Mesendoderm (in vitro differentiated cells): ENCODE measurements at regions not wholly inside any gene's neighbourhood (a gene's known extent, or its start where the extent isn't known, plus 50 kb on each side); places are given as distances from the start of the nearest gene placed in this dataset.

Experiments
- DNase-seq: peaks from one replicate; pipeline ENCODE4 v3.0.0; 2013
- H2AK5ac ChIP-seq: 2 replicates; pipeline ENCODE4 v1.6.1; 2013; ENCODE audit warnings: low read length, inconsistent platforms
- H2BK120ac ChIP-seq: 2 replicates; pipeline ENCODE4 v1.6.1; 2013; ENCODE audit warnings: low read depth, mild to moderate bottlenecking, low read length, moderate library complexity, mixed read lengths
- H2BK15ac ChIP-seq: replicated peaks from 2 replicates; pipeline ENCODE4 v1.6.1; 2013; ENCODE audit warnings: low read depth, mild to moderate bottlenecking, moderate library complexity
- H2BK5ac ChIP-seq: 2 replicates; pipeline ENCODE4 v1.6.1; 2013; ENCODE audit warnings: low read length, inconsistent platforms
- H3K18ac ChIP-seq: 2 replicates; pipeline ENCODE4 v1.6.1; 2013; ENCODE audit warnings: mild to moderate bottlenecking, low read length, mixed read lengths
- H3K23ac ChIP-seq: one replicate; pipeline ENCODE4 v1.6.1; 2013; ENCODE audit warnings: low read length
- H3K27ac ChIP-seq: 2 replicates; pipeline ENCODE4 v1.5.1; 2013; ENCODE audit warnings: low read depth, mild to moderate bottlenecking, inconsistent platforms, low read length, moderate library complexity
- H3K27me3 ChIP-seq: 2 replicates; pipeline ENCODE4 v1.6.1; 2013; ENCODE audit warnings: low read length, control low read depth, mild to moderate bottlenecking, inconsistent platforms; ENCODE audit not compliant: insufficient read depth, poor library complexity
- H3K36me3 ChIP-seq: 2 replicates; pipeline ENCODE4 v1.6.1; 2013; ENCODE audit warnings: low read length, inconsistent platforms; ENCODE audit not compliant: control insufficient read depth, insufficient read depth
- H3K4ac ChIP-seq: one replicate; pipeline ENCODE4 v1.6.1; 2013; ENCODE audit warnings: low read depth, mild to moderate bottlenecking, low read length, moderate library complexity
- H3K4me1 ChIP-seq: 2 replicates; pipeline ENCODE4 v1.6.1; 2013; ENCODE audit warnings: low read depth, low read length, inconsistent platforms; ENCODE audit not compliant: control insufficient read depth
- H3K4me2 ChIP-seq: 2 replicates; pipeline ENCODE4 v1.6.1; 2013; ENCODE audit warnings: low read length
- H3K4me3 ChIP-seq: 2 replicates; pipeline ENCODE4 v1.5.1; 2013; ENCODE audit warnings: mild to moderate bottlenecking, low read length
- H3K56ac ChIP-seq: one replicate; pipeline ENCODE4 v1.6.1; 2013; ENCODE audit warnings: low read length
- H3K79me1 ChIP-seq: 2 replicates; pipeline ENCODE4 v1.6.1; 2013; ENCODE audit warnings: low read length, inconsistent platforms
- H3K79me2 ChIP-seq: 2 replicates; pipeline ENCODE4 v1.6.1; 2013; ENCODE audit warnings: mild to moderate bottlenecking, low read length; ENCODE audit not compliant: control insufficient read depth, insufficient read depth
- H3K9ac ChIP-seq: 2 replicates; pipeline ENCODE4 v1.6.1; 2013; ENCODE audit warnings: low read length, inconsistent platforms
- H4K5ac ChIP-seq: one replicate; pipeline ENCODE4 v1.6.1; 2013; ENCODE audit warnings: low read length
- H4K8ac ChIP-seq: one replicate; pipeline ENCODE4 v1.6.1; 2013; ENCODE audit warnings: low read depth, mild to moderate bottlenecking, control low read depth, low read length, moderate library complexity
- WGBS: extraction: QIAGEN DNeasy Blood & Tissue Kit; methylation state at CpG from one replicate; pipeline ENCODE4 v1.1.7; 2013; ENCODE audit warnings: low lambda C conversion rate, missing lambda C conversion rate; ENCODE audit not compliant: insufficient coverage; ENCODE audit errors: extremely low coverage; 5-methylcytosine and 5-hydroxymethylcytosine counted together

DNA sequence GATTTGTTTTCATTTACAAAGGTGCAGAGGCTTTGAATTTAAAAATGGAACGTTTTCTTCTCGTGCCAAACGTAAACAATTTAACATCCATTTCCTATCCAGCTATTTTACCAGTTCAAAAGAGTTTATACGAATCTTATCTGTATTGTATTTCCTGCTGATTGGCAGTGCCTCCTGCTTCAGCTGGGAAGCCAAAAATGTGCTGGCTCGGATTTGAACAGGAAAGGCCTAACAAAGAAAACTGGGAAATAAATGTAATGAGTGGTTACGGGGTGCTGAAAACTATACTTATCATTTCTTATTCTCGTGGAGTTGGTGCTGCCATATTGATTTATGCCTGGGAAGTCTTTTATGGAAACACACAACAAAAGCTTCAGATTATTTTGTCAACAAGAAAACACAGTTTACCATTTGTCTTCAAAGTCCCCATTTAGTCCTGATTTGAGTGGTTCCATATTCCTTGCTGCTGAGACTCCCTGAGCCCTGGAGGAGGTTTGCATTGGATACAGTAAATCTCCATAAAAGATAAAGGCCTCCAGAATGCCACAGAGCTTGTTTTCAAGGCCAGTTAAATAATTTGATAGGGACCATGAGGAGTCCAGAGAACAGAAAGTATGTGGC, 507.4 kb downstream of the RASEF start:
- H3K27me3 ChIP-seq = no peaks in the 10 kb centered on the region
- H3K4ac ChIP-seq = no peak overlapping the region
- H2BK5ac ChIP-seq = no peak overlapping the region
- no peak overlapping the region for H3K9ac ChIP-seq
- H2BK15ac ChIP-seq = no peak overlapping the region
- H3K23ac ChIP-seq = no peak overlapping the region
- H3K79me2 ChIP-seq = no peaks in the 10 kb centered on the region
- no peak overlapping the region for H3K18ac ChIP-seq
- no peak overlapping the region for H3K4me2 ChIP-seq
- H3K4me1 ChIP-seq = no peaks in the 10 kb centered on the region
- H3K27ac ChIP-seq = no peak overlapping the region
- H4K5ac ChIP-seq = no peak overlapping the region
- H3K4me3 ChIP-seq = no peak overlapping the region
- H3K36me3 ChIP-seq = no peaks in the 10 kb centered on the region
- H4K8ac ChIP-seq = no peak overlapping the region
- no peak overlapping the region for H2BK120ac ChIP-seq
- no peaks in the 10 kb centered on the region for H3K79me1 ChIP-seq
- H3K56ac ChIP-seq = no peak overlapping the region
- no CpG with 5 or more reads among the region's 7 CpGs for WGBS
- no peak for DNase-seq
- H2AK5ac ChIP-seq = no peak overlapping the region

DNA sequence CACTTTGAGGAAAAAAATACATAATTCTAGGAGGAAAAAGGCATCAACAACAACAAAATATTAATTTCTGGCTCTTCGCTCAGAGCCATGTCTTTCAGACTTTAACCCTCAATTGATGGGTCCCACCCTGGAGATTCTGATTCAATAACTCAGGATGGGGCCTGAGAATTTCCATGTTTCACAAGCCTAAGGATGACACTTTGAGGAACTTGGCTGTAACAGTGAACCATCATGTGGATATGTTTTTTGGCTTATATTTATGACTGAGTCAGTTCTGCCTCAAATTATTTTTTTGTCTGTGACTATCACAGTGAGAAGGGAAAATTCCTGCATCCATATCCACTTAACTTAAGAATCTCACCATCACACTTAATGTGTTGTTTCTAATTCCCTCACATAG, 504.6 kb downstream of the RASEF start:
- Histone ChIP-seq H2AK5ac (no peak overlapping the region), H2BK120ac (no peak overlapping the region), H3K27ac (no peak overlapping the region), H3K4me3 (no peak overlapping the region), H4K8ac (no peak overlapping the region), H3K4me2 (no peak overlapping the region), H4K5ac (no peak overlapping the region), H3K23ac (no peak overlapping the region), H3K79me1 (no peaks in the 10 kb centered on the region), H3K56ac (no peak overlapping the region), H3K4me1 (no peaks in the 10 kb centered on the region), H3K79me2 (no peaks in the 10 kb centered on the region), H3K9ac (no peak overlapping the region), H3K27me3 (no peaks in the 10 kb centered on the region), H3K4ac (no peak overlapping the region), H3K36me3 (no peaks in the 10 kb centered on the region), H2BK15ac (no peak overlapping the region), H3K18ac (no peak overlapping the region), H2BK5ac (no peak overlapping the region)
- WGBS = no CpG with 5 or more reads among the region's 1 CpG
- no peak for DNase-seq

DNA sequence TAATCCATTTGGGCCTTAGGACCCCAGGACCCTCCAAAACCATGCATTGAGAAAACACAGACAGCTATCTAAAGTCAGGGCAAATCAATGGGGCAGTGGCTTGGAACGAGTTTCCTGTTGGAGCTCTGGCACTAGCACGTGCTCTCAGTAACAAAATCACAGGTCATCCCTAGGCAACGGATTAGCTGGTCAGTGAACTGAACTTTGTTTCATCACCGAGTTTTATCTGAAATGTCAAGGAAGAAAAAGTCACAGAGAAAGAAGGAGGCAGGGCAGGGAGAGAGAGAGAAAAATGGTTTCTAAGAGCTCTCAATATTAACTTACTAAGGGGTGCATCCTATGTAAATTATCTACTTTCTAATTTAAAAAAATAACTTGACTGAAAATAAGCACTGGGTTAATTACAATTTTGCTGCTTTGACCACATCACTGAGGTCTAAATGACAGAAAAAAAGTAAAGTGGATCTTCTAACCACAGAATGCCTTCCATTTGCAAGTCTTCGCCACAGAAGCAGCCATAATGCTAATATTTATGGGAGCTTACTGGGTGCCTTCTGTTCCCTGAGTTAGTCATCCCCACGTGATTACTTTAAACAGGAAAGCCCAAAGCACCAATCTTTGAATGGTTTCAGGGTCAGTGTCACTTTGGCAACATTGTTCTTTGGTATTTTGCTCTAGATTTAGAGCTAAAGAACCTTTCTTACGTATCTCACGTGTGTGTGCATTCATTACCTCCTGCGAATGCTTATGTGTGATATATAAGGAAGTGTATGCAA, 503.9 kb downstream of the RASEF start:
- WGBS = no CpG with 5 or more reads among the region's 9 CpGs
- no peak overlapping the region for H4K8ac ChIP-seq
- H3K4me1 ChIP-seq = no peaks in the 10 kb centered on the region
- no peak for DNase-seq
- H3K27ac ChIP-seq = no peak overlapping the region
- no peak overlapping the region for H3K4me3 ChIP-seq
- no peak overlapping the region for H4K5ac ChIP-seq
- H3K56ac ChIP-seq = no peak overlapping the region
- H3K18ac ChIP-seq = no peak overlapping the region
- no peak overlapping the region for H3K4me2 ChIP-seq
- no peaks in the 10 kb centered on the region for H3K27me3 ChIP-seq
- H2BK120ac ChIP-seq = no peak overlapping the region
- no peak overlapping the region for H2BK5ac ChIP-seq
- H3K9ac ChIP-seq = no peak overlapping the region
- H3K23ac ChIP-seq = no peak overlapping the region
- no peaks in the 10 kb centered on the region for H3K36me3 ChIP-seq
- H2BK15ac ChIP-seq = no peak overlapping the region
- no peaks in the 10 kb centered on the region for H3K79me2 ChIP-seq
- H3K4ac ChIP-seq = no peak overlapping the region
- no peak overlapping the region for H2AK5ac ChIP-seq
- no peaks in the 10 kb centered on the region for H3K79me1 ChIP-seq

DNA sequence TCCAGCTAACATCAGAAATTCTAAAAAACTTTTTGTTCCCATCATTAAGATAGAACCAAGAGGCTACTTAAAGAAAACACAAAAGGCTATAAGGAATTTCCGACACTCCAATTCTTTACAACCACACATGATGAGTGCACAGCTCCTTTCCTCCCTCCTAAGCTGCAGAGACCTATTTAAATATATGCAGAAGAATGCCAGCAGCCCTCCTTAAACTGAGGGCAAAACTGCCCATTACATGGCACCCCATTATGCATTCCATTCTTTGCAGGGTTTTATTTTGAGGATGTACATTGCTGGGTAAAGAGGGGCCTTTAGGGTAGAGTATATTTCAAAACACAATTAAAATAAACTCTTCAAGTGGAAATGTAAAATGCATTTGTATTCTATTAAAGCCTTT, 502.9 kb downstream of the RASEF start:
- H3K4ac ChIP-seq = no peak overlapping the region
- H3K9ac ChIP-seq = no peak overlapping the region
- no peak overlapping the region for H3K4me3 ChIP-seq
- no peak overlapping the region for H3K23ac ChIP-seq
- no peak overlapping the region for H4K5ac ChIP-seq
- no peak overlapping the region for H4K8ac ChIP-seq
- no peaks in the 10 kb centered on the region for H3K79me2 ChIP-seq
- no peak overlapping the region for H2BK120ac ChIP-seq
- no peaks in the 10 kb centered on the region for H3K79me1 ChIP-seq
- H3K27me3 ChIP-seq = no peaks in the 10 kb centered on the region
- no peak overlapping the region for H2BK15ac ChIP-seq
- H2BK5ac ChIP-seq = no peak overlapping the region
- H3K18ac ChIP-seq = no peak overlapping the region
- H3K56ac ChIP-seq = no peak overlapping the region
- H3K4me2 ChIP-seq = no peak overlapping the region
- no peak overlapping the region for H2AK5ac ChIP-seq
- WGBS = no CpG with 5 or more reads among the region's 1 CpG
- H3K36me3 ChIP-seq = no peaks in the 10 kb centered on the region
- no peak for DNase-seq
- H3K27ac ChIP-seq = no peak overlapping the region
- no peaks in the 10 kb centered on the region for H3K4me1 ChIP-seq

DNA sequence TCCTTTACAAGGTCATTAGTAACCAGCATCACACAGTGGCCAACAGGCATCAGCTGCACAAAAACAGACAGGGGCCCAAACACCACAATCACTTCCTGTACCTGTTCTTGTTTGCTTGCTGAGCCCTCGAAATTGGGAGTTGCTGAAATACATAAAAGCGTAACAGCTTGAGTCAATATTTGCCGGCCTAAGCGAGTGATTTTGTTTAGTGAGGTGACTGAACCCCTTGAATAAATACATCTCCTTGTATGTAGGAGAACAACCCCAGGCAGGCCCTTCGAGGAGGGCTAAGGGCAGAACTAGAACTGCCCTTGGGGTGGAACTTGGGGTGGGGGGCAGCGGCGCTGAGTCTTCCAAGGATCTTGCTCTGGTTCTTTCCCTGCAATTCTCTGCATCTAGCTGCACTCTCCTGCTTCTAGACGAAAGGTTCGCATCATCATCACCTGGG, 502.5 kb downstream of the RASEF start:
- no peak overlapping the region for H2BK120ac ChIP-seq
- H2BK5ac ChIP-seq = no peak overlapping the region
- H3K27me3 ChIP-seq = no peaks in the 10 kb centered on the region
- no CpG with 5 or more reads among the region's 9 CpGs for WGBS
- H4K5ac ChIP-seq = no peak overlapping the region
- no peak overlapping the region for H3K4me3 ChIP-seq
- H3K79me2 ChIP-seq = no peaks in the 10 kb centered on the region
- H3K79me1 ChIP-seq = no peaks in the 10 kb centered on the region
- no peak overlapping the region for H3K23ac ChIP-seq
- H3K4me2 ChIP-seq = no peak overlapping the region
- no peaks in the 10 kb centered on the region for H3K4me1 ChIP-seq
- DNase-seq = no peak
- no peak overlapping the region for H3K9ac ChIP-seq
- H3K18ac ChIP-seq = no peak overlapping the region
- no peak overlapping the region for H4K8ac ChIP-seq
- no peak overlapping the region for H3K56ac ChIP-seq
- H3K27ac ChIP-seq = no peak overlapping the region
- H2AK5ac ChIP-seq = no peak overlapping the region
- H3K36me3 ChIP-seq = no peaks in the 10 kb centered on the region
- no peak overlapping the region for H2BK15ac ChIP-seq
- no peak overlapping the region for H3K4ac ChIP-seq
